Panc1 (cell line): ENCODE measurements at regions not wholly inside any gene's neighbourhood (a gene's known extent, or its start where the extent isn't known, plus 50 kb on each side); places are given as distances from the start of the nearest gene placed in this dataset.

Experiments used
- ATAC-seq: fragments of 200-7000 bp; cut with Tn5 transposase; 2 replicates; pipeline ENCODE4 v1.9.1; 2020; ENCODE audit warnings: mild to moderate bottlenecking, moderate library complexity
- BruUV-seq: library from RNA; stranded (reverse); fragments of 400-500 nt; replicated peaks from 2 replicates; lab custom pipeline; 2021; lab: Mats Ljungman, UMichigan
- CTCF ChIA-PET: fragments of 300-600 bp; sonication (Branson Sonifier 250); formaldehyde crosslinking; loops from one replicate; lab custom pipeline; 2022; ENCODE audit warnings: antibody characterized with exemption; lab: Charles Lee
- POLR2A ChIA-PET: fragments of 300-600 bp; sonication (Branson Sonifier 250); formaldehyde crosslinking; loops from one replicate; lab custom pipeline; 2022; ENCODE audit warnings: antibody characterized with exemption; lab: Charles Lee
- DNase-seq: peaks from one replicate; pipeline ENCODE4 v3.0.0-alpha.2; 2010; ENCODE audit warnings: low read depth, low spot score
- H3K27ac ChIP-seq: 2 replicates; pipeline ENCODE4 v1.5.1; 2011; ENCODE audit warnings: mild to moderate bottlenecking, low read length, inconsistent platforms
- H3K27me3 ChIP-seq: fragments of 200-500 bp; sonication (Bioruptor generic); 2 replicates; pipeline ENCODE4 v1.6.0; 2014; ENCODE audit warnings: low read length, inconsistent platforms; ENCODE audit not compliant: control insufficient read depth, insufficient read depth
- H3K36me3 ChIP-seq: fragments of 200-500 bp; sonication (Bioruptor generic); 2 replicates; pipeline ENCODE4 v1.5.1; 2014; ENCODE audit warnings: inconsistent platforms, mild to moderate bottlenecking, low read length, moderate library complexity; ENCODE audit not compliant: control insufficient read depth, insufficient read depth
- H3K4me1 ChIP-seq: 2 replicates; pipeline ENCODE4 v1.5.1; 2011; ENCODE audit warnings: inconsistent platforms, mild to moderate bottlenecking, low read length, moderate library complexity; ENCODE audit not compliant: control insufficient read depth, insufficient read depth
- H3K4me3 ChIP-seq, 2 experiments: 2 replicates each; pipeline ENCODE4 v1.5.1; 2011 to 2012; ENCODE audit warnings: low read depth in 2 of 2, low read length in 2 of 2, mild to moderate bottlenecking in 2 of 2, inconsistent platforms in 1 of 2, moderate library complexity in 1 of 2
- H3K9me3 ChIP-seq: fragments of 200-500 bp; sonication (Bioruptor generic); 2 replicates; pipeline ENCODE4 v1.5.1; 2014; ENCODE audit warnings: low read depth, mild to moderate bottlenecking, inconsistent platforms, low read length, moderate library complexity; ENCODE audit not compliant: control insufficient read depth, insufficient read depth
- POLR2AphosphoS5 ChIP-seq: IDR thresholded peaks from 2 replicates; pipeline ENCODE4 v1.6.1; 2012; ENCODE audit warnings: mild to moderate bottlenecking, low read depth, low read length, moderate library complexity
- SIN3A ChIP-seq: IDR thresholded peaks from 2 replicates; pipeline ENCODE4 v1.6.1; 2012; ENCODE audit warnings: low read depth, mild to moderate bottlenecking, low read length, moderate library complexity, borderline replicate concordance; ENCODE audit not compliant: insufficient read depth
- TCF7L2 ChIP-seq: IDR thresholded peaks from 2 replicates; pipeline ENCODE4 v1.6.1; 2011; ENCODE audit warnings: mild to moderate bottlenecking, low read depth, low read length, inconsistent platforms
- in situ Hi-C: cut with HindIII; loops from 2 replicates; pipeline ENCODE4 v1.10.0; 2016; ENCODE audit warnings: low sequenced_read_pairs, low pct_unique_long_range_greater_than_20kb
- intact Hi-C: fragments of 100-400 bp; cut with micrococcal nuclease; formaldehyde crosslinking; loops from one replicate; pipeline ENCODE4 v1.10.0; 2022; ENCODE audit not compliant: unreplicated experiment
- TF ChIP-seq, protein P1 (sequence below), 2 experiments: IDR thresholded peaks; 2 replicates each; pipeline ENCODE4 v1.6.1; 2011 to 2012; ENCODE audit warnings: low read depth in 2 of 2, control low read depth in 1 of 2, low read length in 1 of 2, mild to moderate bottlenecking in 1 of 2, moderate library complexity in 1 of 2; ENCODE audit not compliant: insufficient read depth in 1 of 2
- TF ChIP-seq, protein P2 (sequence below): fragments of 450-650 bp; IDR thresholded peaks from 2 replicates; pipeline ENCODE4 v1.5.1; 2017; ENCODE audit warnings: mild to moderate bottlenecking

DNA sequence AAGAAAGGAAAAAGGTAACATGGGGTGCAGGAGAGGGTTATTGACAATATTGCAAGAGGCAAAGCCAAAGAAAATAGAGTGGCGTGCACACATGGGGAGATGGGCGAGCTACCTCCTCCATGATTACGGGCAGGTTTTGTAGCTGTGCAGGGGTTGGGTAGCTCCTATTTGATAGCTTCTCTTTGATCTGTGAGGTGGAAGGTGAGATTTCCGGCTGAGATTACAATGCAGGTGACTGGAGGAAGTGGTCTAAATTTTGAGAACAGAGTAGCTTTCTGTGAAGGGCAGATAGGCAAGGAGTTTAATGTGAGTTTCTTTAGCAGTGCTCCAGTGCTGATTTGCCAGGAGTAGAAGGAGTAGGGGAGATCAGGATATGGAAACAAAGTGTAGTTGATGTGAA lies 263.4 kb downstream of the PLA2G4A start:
- in situ Hi-C loops: no loop called here
- CTCF ChIA-PET: no interaction called here
- no peak for DNase-seq

DNA sequence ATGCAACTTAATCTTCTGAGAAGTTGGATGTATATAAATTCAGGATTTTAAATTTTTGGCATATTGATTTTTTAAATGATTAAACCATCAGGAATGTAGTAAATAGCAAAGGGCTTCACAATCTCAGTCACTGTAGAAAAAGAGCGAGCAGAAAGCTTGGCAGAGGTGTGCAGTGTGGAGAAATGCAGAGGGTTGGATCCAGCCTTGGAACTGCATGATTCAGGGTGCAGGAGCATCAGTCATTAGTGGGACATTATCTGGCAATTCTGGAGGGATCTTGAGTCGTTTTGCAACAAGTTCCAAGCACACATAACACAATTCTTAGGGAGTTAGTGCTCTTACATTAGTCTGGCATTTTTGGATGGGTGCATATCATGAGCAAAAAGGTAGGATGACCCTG lies 267.9 kb downstream of the PLA2G4A start:
- in situ Hi-C loops (no loop called here), intact Hi-C loops (no loop called here)
- H3K4me1 ChIP-seq: no peaks in the 10 kb centered on the region
- TF ChIP-seq POLR2AphosphoS5: no peak
- TF ChIP-seq TCF7L2: no peak
- no peak for TF ChIP-seq SIN3A
- TF ChIP-seq, protein P1, sequence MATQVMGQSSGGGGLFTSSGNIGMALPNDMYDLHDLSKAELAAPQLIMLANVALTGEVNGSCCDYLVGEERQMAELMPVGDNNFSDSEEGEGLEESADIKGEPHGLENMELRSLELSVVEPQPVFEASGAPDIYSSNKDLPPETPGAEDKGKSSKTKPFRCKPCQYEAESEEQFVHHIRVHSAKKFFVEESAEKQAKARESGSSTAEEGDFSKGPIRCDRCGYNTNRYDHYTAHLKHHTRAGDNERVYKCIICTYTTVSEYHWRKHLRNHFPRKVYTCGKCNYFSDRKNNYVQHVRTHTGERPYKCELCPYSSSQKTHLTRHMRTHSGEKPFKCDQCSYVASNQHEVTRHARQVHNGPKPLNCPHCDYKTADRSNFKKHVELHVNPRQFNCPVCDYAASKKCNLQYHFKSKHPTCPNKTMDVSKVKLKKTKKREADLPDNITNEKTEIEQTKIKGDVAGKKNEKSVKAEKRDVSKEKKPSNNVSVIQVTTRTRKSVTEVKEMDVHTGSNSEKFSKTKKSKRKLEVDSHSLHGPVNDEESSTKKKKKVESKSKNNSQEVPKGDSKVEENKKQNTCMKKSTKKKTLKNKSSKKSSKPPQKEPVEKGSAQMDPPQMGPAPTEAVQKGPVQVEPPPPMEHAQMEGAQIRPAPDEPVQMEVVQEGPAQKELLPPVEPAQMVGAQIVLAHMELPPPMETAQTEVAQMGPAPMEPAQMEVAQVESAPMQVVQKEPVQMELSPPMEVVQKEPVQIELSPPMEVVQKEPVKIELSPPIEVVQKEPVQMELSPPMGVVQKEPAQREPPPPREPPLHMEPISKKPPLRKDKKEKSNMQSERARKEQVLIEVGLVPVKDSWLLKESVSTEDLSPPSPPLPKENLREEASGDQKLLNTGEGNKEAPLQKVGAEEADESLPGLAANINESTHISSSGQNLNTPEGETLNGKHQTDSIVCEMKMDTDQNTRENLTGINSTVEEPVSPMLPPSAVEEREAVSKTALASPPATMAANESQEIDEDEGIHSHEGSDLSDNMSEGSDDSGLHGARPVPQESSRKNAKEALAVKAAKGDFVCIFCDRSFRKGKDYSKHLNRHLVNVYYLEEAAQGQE (IDR thresholded peaks at IDR 0.05; ENCODE audit: insufficient read depth in 1 of 2, low read depth in 2 of 2, low read length in 1 of 2): no peak
- BruUV-seq: no TSS peak
- DNase-seq: no peak
- no peak overlapping the region for H3K27ac ChIP-seq
- H3K27me3 ChIP-seq: no peaks in the 10 kb centered on the region
- no peaks in the 10 kb centered on the region for H3K36me3 ChIP-seq
- H3K4me3 ChIP-seq: no peak overlapping the region
- no peaks in the 10 kb centered on the region for H3K9me3 ChIP-seq
- ATAC-seq: no peak
- ChIA-PET CTCF (no interaction called here), POLR2A (no interaction called here)

More for the DNA sequence above, 263.4 kb downstream of the PLA2G4A start:
- H3K36me3 ChIP-seq: no peaks in the 10 kb centered on the region
- TF ChIP-seq TCF7L2 (no peak), POLR2AphosphoS5 (no peak), SIN3A (no peak)
- TF ChIP-seq, protein P2, sequence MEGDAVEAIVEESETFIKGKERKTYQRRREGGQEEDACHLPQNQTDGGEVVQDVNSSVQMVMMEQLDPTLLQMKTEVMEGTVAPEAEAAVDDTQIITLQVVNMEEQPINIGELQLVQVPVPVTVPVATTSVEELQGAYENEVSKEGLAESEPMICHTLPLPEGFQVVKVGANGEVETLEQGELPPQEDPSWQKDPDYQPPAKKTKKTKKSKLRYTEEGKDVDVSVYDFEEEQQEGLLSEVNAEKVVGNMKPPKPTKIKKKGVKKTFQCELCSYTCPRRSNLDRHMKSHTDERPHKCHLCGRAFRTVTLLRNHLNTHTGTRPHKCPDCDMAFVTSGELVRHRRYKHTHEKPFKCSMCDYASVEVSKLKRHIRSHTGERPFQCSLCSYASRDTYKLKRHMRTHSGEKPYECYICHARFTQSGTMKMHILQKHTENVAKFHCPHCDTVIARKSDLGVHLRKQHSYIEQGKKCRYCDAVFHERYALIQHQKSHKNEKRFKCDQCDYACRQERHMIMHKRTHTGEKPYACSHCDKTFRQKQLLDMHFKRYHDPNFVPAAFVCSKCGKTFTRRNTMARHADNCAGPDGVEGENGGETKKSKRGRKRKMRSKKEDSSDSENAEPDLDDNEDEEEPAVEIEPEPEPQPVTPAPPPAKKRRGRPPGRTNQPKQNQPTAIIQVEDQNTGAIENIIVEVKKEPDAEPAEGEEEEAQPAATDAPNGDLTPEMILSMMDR: no peak
- TF ChIP-seq, protein P1 (IDR thresholded peaks at IDR 0.05; ENCODE audit: insufficient read depth in 1 of 2, low read depth in 2 of 2, low read length in 1 of 2): no peak
- H3K27ac ChIP-seq: no peak overlapping the region
- H3K4me3 ChIP-seq: no peak overlapping the region
- POLR2A ChIA-PET: no interaction called here
- intact Hi-C loops: no loop called here
- no TSS peak for BruUV-seq
- ATAC-seq: no peak
- H3K9me3 ChIP-seq: no peaks in the 10 kb centered on the region
- H3K4me1 ChIP-seq: no peaks in the 10 kb centered on the region
- no peaks in the 10 kb centered on the region for H3K27me3 ChIP-seq
